Activated naive CD8-positive, alpha-beta T cell (primary cell): ENCODE measurements at regions not wholly inside any gene's neighbourhood (a gene's known extent, or its start where the extent isn't known, plus 50 kb on each side); places are given as distances from the start of the nearest gene placed in this dataset.
"Not testable (repeated sequence)": the region's sequence is repeated elsewhere in the genome, so short reads cannot be mapped to it uniquely, and the experiment has no call there.

ENCODE experiments used
- H3K27ac Mint-ChIP-seq: one replicate; pipeline ENCODE4 v1.8.0; 2021; ENCODE audit warnings: mixed read lengths
- H3K27me3 Mint-ChIP-seq: one replicate; pipeline ENCODE4 v1.8.0; 2021; ENCODE audit warnings: mixed read lengths
- H3K36me3 Mint-ChIP-seq: one replicate; pipeline ENCODE4 v1.8.0; 2021; ENCODE audit warnings: mixed read lengths
- H3K4me1 Mint-ChIP-seq: one replicate; pipeline ENCODE4 v1.8.0; 2021; ENCODE audit warnings: low read depth, mixed read lengths
- H3K4me3 Mint-ChIP-seq: one replicate; pipeline ENCODE4 v1.8.0; 2021; ENCODE audit warnings: mild to moderate bottlenecking, mixed read lengths
- H3K9me3 Mint-ChIP-seq: one replicate; pipeline ENCODE4 v1.8.0; 2021; ENCODE audit warnings: low read depth, mixed read lengths

GRCh38 chr5:18576586-18576985 lies 942.3 kb downstream of the TAF11L14 start:
- Mint-ChIP-seq H3K4me1 (no peaks in the 10 kb centered on the region), H3K9me3 (peaks cover 8% of the 10 kb centered on the region), H3K27me3 (no peaks in the 10 kb centered on the region), H3K4me3 (no peak overlapping the region), H3K27ac (no peak overlapping the region), H3K36me3 (no peaks in the 10 kb centered on the region)

DNA sequence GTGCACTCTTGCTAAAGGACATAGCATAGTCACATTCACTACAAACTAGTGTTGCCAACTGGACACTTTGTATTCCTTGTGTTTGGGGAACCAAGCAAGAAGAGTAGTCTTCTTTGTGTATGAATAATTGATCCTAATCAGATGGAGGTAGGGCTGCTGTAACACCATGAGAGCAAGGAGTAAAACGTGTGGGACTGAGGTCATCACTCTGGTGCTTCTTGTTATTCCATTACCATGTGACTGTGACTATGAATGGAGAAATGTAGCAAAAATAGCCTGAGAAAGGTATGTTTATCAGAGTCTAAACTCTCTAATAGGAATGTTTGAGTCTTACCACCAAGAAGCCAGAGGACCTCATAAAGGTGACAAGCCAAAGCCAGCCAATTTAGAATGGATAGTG lies 966.9 kb downstream of the TAF11L14 start:
- Mint-ChIP-seq H3K27me3 (no peaks in the 10 kb centered on the region), H3K9me3 (peaks cover 4% of the 10 kb centered on the region), H3K27ac (no peak overlapping the region), H3K4me1 (no peaks in the 10 kb centered on the region), H3K36me3 (no peaks in the 10 kb centered on the region), H3K4me3 (no peak overlapping the region)

GRCh38 chr5:18602402-18602801 lies 968.1 kb downstream of the TAF11L14 start:
- Mint-ChIP-seq H3K27me3 (no peaks in the 10 kb centered on the region), H3K36me3 (no peaks in the 10 kb centered on the region), H3K9me3 (peaks cover 5% of the 10 kb centered on the region), H3K4me3 (no peak overlapping the region), H3K27ac (no peak overlapping the region), H3K4me1 (no peaks in the 10 kb centered on the region)

DNA sequence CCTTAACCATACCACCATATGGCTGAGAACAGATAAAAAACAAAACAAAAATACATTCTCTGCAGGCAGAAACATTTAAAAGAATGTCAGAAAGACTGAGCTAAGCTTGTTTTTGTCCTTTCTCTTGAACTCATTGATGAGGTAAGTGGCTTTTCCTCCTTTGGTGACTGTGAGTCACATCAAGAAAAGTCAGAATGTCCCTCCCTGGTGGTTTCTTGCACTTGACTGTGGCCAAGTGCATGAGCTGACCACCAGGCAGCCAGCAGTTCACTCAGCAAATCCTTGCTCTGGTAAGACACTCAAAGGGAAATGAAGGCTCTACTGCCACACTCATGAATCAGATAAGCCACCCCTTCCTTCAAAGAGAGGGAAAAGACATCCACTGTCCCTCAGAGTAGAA lies 970.9 kb downstream of the TAF11L14 start:
- Mint-ChIP-seq H3K27me3 (no peaks in the 10 kb centered on the region), H3K4me1 (no peaks in the 10 kb centered on the region), H3K9me3 (peaks cover 8% of the 10 kb centered on the region), H3K27ac (no peak overlapping the region), H3K36me3 (no peaks in the 10 kb centered on the region), H3K4me3 (no peak overlapping the region)

DNA sequence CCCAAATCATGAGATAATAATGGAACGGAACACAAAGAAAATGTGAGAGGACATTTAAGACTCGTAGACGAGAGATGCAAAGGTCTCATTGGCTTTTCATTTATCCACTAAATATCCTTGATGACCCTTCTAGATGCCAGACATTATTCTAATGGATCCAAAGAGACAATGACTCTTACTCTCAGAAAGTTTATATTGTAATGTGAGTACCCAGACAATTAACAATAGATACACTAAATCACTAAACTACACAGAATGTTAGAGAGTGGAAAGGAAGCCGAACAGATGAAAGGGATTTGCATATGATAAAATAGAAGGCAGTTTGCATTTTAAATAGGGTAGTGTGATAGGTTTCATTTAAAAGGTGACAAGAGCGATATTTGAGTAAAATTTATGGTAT lies 973.3 kb downstream of the TAF11L14 start:
- H3K36me3 Mint-ChIP-seq, result no peaks in the 10 kb centered on the region
- no peaks in the 10 kb centered on the region for H3K4me1 Mint-ChIP-seq
- no peak overlapping the region for H3K4me3 Mint-ChIP-seq
- no peak overlapping the region for H3K27ac Mint-ChIP-seq
- no peaks in the 10 kb centered on the region for H3K27me3 Mint-ChIP-seq
- H3K9me3 Mint-ChIP-seq, result peaks cover 4% of the 10 kb centered on the region

- H3K36me3 Mint-ChIP-seq, H3K4me3 Mint-ChIP-seq: not testable (repeated sequence)
These were observed 982.9 kb downstream of the TAF11L14 start for GRCh38 chr5:18617191-18617590.

DNA sequence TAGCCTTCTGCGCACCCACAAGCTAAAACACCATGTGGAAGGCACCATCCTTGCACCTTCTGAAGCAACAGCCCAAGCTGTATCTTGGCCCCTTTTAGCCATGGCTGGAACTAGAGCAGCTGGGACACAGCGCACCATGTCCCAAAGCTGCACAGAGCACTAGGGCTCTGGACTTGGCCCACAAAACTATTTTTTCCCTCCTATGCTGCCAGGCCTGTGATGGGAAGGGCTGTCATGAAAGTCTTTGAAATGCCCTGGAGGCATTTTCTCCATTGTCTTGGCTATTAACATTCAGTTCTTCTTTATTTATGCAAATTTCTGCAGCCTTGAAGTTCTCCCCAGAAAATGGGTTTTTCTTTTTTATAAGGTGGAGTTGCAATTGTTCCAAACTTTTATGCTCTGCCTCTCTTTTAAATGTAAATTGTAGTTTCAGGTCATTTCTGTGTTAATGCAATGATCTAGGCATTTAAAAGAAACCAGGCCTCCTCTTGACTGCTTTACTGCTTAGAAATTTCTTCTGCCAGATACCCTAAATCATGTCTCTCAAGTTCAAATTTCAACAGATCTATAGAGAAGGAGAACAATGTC lies 996.3 kb downstream of the TAF11L14 start:
- no peak overlapping the region for H3K4me3 Mint-ChIP-seq
- H3K27me3 Mint-ChIP-seq, result no peaks in the 10 kb centered on the region
- H3K36me3 Mint-ChIP-seq, result no peaks in the 10 kb centered on the region
- no peak overlapping the region for H3K27ac Mint-ChIP-seq
- no peaks in the 10 kb centered on the region for H3K4me1 Mint-ChIP-seq
- H3K9me3 Mint-ChIP-seq, result peaks cover 5% of the 10 kb centered on the region

More at GRCh38 chr5:18617191-18617590, 982.9 kb downstream of the TAF11L14 start:
- not testable (repeated sequence) for H3K4me1 Mint-ChIP-seq, H3K27ac Mint-ChIP-seq, H3K27me3 Mint-ChIP-seq
- H3K9me3 Mint-ChIP-seq, result peaks cover 15% of the 10 kb centered on the region

DNA sequence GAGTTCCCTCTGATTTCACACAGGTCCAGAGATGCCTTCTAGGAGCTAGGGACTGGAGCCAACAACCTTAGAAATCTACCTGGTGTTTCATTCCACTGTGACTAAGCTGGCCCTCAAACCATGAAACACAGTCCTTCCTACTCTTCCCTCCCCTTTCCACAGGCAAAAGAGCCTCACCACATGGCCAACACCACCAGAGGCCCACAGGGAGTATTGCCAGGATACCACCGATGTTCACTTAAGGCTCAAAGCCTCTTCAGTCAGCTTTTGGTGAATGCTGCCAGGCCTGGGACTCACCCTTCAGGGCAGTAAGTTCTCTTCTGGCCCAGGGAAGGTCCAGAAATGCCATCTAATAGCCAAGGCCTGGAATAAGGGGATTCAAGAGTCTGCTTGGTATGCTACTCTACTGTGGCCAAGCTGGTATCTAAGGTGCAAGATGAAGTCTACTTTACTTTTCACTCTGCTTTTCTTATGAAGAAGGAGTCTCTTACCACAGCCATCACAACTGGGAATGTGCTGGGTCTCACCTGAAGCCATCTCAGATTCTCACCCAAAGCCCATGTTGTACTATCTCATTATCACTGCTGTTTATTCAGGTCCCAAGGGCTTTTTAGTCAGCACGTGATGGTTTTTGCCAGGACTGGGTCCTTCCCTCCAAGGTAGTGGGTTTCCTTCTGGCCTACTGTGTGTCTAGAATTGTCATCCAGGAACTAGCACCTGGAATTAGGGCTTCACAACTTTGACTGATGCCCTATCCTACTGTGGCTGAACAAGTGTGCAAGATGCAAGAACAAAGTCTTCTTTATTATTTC lies 1018.4 kb downstream of the TAF11L14 start:
- peaks cover 23% of the 10 kb centered on the region for H3K9me3 Mint-ChIP-seq
- no peaks in the 10 kb centered on the region for H3K27me3 Mint-ChIP-seq
- H3K4me3 Mint-ChIP-seq, result no peak overlapping the region
- H3K4me1 Mint-ChIP-seq, result no peaks in the 10 kb centered on the region
- no peak overlapping the region for H3K27ac Mint-ChIP-seq
- H3K36me3 Mint-ChIP-seq, result no peaks in the 10 kb centered on the region

DNA sequence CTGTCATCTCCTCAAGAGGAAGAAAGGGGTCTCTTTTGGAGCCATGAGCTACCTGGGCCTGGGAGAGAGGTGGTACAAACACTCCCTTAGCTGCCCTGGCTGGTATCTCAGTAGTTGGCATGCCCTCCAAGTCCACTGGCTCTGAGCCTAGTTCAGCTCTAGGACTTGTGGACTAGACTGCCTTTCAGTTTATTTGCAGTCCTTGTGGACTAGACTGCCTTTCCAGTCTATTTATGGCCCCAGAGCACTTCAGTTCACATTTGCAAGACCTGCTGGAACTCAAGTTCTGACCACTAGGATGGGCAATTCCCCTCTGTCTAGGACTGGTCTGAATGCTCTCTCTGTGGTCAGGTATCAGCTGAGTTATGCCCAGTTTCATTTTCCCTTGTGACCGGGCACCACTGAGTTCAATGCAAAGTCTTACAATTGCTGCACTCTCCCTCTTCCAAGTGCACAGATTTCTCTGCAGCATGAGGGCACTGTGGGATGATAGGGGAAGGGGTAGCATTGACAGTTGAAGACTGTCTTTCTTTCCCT lies 1019.0 kb downstream of the TAF11L14 start:
- Mint-ChIP-seq H3K9me3 (peaks cover 16% of the 10 kb centered on the region), H3K36me3 (no peaks in the 10 kb centered on the region), H3K27ac (no peak overlapping the region), H3K4me3 (no peak overlapping the region), H3K27me3 (no peaks in the 10 kb centered on the region), H3K4me1 (no peaks in the 10 kb centered on the region)

DNA sequence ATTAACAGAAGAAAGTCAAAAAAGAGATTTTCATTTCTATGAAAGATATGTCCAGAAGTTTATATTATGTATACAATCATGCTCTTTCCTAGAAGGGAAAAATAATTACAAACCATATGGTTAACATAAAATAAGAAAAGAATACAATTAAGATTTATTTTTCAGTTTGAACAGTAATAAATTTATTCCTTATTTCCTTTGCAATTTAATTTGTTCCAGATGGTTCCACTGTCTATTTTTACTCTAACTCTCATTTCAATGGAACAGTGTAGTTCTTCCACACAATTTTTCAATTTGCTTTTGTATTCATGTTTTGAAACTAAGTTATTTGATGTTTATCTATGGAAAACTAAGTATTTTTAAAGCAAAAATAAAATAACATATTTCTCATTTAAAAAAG lies 1026.3 kb downstream of the TAF11L14 start:
- H3K36me3 Mint-ChIP-seq, result no peaks in the 10 kb centered on the region
- H3K4me1 Mint-ChIP-seq, result no peaks in the 10 kb centered on the region
- no peak overlapping the region for H3K4me3 Mint-ChIP-seq
- H3K9me3 Mint-ChIP-seq, result no peaks in the 10 kb centered on the region
- H3K27me3 Mint-ChIP-seq, result no peaks in the 10 kb centered on the region
- H3K27ac Mint-ChIP-seq, result no peak overlapping the region

GRCh38 chr5:18662231-18662630 lies 1028.0 kb downstream of the TAF11L14 start:
- no peak overlapping the region for H3K4me3 Mint-ChIP-seq
- no peaks in the 10 kb centered on the region for H3K36me3 Mint-ChIP-seq
- H3K4me1 Mint-ChIP-seq, result no peaks in the 10 kb centered on the region
- H3K27ac Mint-ChIP-seq, result no peak overlapping the region
- H3K27me3 Mint-ChIP-seq, result no peaks in the 10 kb centered on the region
- H3K9me3 Mint-ChIP-seq, result no peaks in the 10 kb centered on the region

DNA sequence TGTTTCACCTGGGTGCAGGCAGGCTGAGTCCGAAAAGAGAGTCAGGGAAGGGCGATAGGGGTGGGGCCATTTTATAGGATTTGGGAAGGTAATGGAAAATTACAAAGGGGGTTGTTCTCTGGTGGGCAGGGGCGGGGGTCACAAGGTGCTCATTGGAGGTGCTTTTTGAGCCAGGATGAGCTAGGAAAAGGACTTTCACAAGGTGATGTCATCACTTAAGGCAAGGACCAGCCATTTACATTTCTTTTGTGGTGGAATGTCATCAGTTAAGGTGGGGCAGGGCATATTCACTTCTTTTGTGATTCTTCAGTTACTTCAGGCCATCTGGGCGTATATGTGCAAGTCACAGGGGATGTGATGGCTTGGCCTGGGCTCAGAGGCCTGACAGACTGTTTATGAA lies 1040.0 kb downstream of the TAF11L14 start:
- not testable (repeated sequence) for H3K27me3 Mint-ChIP-seq, H3K36me3 Mint-ChIP-seq, H3K27ac Mint-ChIP-seq, H3K4me3 Mint-ChIP-seq, H3K4me1 Mint-ChIP-seq, H3K9me3 Mint-ChIP-seq

DNA sequence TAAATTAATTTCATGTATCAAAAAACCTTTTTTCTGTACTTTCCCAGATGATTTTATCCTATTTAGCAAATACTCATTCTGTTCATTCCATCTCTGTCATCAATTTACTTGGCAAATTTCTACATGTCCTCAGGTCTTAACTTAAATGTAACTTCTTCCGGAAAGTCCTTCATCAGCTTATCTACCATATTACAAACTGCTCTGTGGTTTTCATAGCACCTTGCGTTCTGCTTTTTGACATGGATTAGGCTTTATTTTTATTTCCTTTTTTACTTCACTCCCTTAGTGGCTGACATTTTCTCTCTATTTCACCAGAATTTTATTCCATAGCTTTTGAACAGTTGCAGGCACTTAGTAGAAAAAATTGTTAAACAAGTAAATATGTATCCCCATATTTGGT lies 1040.8 kb downstream of the TAF11L14 start:
- H3K36me3 Mint-ChIP-seq, result no peaks in the 10 kb centered on the region
- H3K27ac Mint-ChIP-seq, result no peak overlapping the region
- H3K4me1 Mint-ChIP-seq, result no peaks in the 10 kb centered on the region
- peaks cover 1% of the 10 kb centered on the region for H3K27me3 Mint-ChIP-seq
- H3K9me3 Mint-ChIP-seq, result no peaks in the 10 kb centered on the region
- H3K4me3 Mint-ChIP-seq, result no peak overlapping the region

DNA sequence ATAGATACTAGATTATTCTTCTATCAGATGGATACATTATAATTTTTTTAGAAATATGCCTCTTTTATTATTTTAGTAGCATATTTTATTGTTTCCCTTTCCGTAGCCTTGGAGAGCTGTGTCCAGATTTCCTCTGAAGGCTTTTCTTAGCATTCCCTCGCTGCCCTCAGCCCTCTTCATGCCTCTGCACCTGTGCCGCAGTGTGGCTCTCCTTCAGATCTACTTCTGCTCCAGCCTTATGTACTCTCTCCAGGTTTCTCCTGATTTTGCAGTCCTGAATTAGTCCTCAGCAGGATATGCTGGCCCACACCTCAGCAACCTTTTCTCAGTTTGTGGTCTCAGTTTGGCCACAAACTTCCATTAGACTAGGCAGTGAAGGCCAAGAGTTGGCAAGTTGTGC lies 1052.0 kb downstream of the TAF11L14 start:
- Mint-ChIP-seq H3K27me3 (no peaks in the 10 kb centered on the region), H3K4me1 (no peaks in the 10 kb centered on the region), H3K27ac (no peak overlapping the region), H3K36me3 (no peaks in the 10 kb centered on the region), H3K9me3 (peaks cover 9% of the 10 kb centered on the region), H3K4me3 (no peak overlapping the region)

DNA sequence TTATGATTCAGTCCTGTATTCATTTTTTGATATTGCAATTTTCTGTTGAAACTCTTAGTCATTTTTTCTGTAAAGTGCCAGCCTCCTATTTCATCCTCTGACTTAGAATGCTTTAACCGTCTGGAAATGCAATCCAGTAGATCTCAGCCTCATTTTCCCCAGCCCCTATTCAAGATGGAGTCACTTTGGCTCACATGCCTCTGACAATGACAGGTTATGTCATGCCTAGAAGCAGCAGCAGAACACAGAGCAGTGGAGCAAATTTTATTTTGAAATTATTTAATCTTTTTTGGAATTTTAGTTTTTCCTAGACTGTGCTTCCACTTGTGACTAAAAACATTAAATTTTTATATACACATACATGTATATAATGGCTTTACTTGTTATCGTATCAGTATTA lies 1053.2 kb downstream of the TAF11L14 start:
- Mint-ChIP-seq H3K27ac (no peak overlapping the region), H3K9me3 (peaks cover 9% of the 10 kb centered on the region), H3K4me1 (no peaks in the 10 kb centered on the region), H3K4me3 (no peak overlapping the region), H3K27me3 (no peaks in the 10 kb centered on the region), H3K36me3 (no peaks in the 10 kb centered on the region)

GRCh38 chr5:18699681-18700080 lies 1065.4 kb downstream of the TAF11L14 start:
- no peaks in the 10 kb centered on the region for H3K27me3 Mint-ChIP-seq

More at GRCh38 chr5:18699681-18700080, 1065.4 kb downstream of the TAF11L14 start:
- Mint-ChIP-seq H3K36me3 (no peaks in the 10 kb centered on the region), H3K4me3 (no peak overlapping the region), H3K27ac (no peak overlapping the region), H3K9me3 (no peaks in the 10 kb centered on the region), H3K4me1 (peaks cover 12% of the 10 kb centered on the region)
